GM23248 (cell line): ENCODE measurements at regions not wholly inside any gene's neighbourhood (a gene's known extent, or its start where the extent isn't known, plus 50 kb on each side); places are given as distances from the start of the nearest gene placed in this dataset.

Experiments used
- EZH2 ChIP-seq: fragments of 200-600 bp; sonication (generic); IDR thresholded peaks from 2 replicates; pipeline ENCODE4 v1.6.1; 2018; ENCODE audit warnings: antibody characterized with exemption, mild to moderate bottlenecking; ENCODE audit not compliant: insufficient read depth, poor library complexity, severe bottlenecking
- EZH2phosphoT487 ChIP-seq: fragments of 200-600 bp; sonication (generic); IDR thresholded peaks from 2 replicates; pipeline ENCODE4 v1.6.1; 2018; ENCODE audit warnings: antibody characterized with exemption, moderate library complexity, mild to moderate bottlenecking, low read depth; ENCODE audit not compliant: insufficient read depth

- TF ChIP-seq EZH2: no peak
- no peak for TF ChIP-seq EZH2phosphoT487
These were observed 76.5 kb upstream of the BCL6 start for GRCh38 chr3:187821616-187822317.
